ENCODE measurements at regions not wholly inside any gene's neighbourhood (a gene's known extent, or its start where the extent isn't known, plus 50 kb on each side); places are given as distances from the start of the nearest gene placed in this dataset.

DNA sequence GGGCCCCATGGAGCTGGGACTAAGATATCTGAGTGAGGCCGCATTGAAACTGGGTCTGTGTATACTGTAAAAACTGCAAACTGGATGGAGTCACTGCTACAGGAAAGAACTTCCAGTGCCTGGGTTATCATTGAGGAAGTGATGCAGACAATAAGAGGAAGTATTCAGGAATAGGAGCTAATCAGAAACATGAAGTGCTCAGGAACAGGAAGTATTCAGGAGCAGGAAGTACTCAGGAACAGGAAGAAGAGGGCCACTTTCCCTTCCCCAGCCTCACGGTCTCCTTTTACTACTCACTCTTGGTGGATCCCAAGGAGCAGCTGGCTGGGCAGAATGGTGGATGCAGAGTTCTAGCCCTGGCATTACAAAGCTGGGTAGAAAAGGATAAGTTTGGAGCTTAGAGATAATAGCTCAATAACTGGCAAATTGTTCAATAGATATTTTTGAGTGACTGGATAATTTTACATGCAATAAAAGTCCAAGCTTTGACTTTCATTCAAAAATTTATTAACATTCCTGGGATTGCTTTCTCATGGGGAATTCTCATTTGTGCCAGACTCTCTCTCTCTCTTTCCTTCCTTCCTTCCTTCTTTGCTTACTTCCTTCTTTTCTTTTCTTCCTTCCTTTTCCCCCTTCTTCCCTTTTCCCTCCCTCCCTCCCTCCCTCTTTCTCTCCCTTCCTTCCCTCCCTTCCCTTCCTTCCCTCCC, 82.2 kb upstream of the PAX1 start:
- TF ChIP-seq CTCF (IDR thresholded peaks at IDR 0.05): no peak
- no peak for TF ChIP-seq EZH2 (IDR thresholded peaks at IDR 0.05)
